Hepatocyte (in vitro differentiated cells): ENCODE measurements at regions not wholly inside any gene's neighbourhood (a gene's known extent, or its start where the extent isn't known, plus 50 kb on each side); places are given as distances from the start of the nearest gene placed in this dataset.

ENCODE experiments used
- CTCF ChIP-seq: fragments of 200-600 bp; sonication (generic); IDR thresholded peaks from 2 replicates; pipeline ENCODE4 v1.5.1; 2016; ENCODE audit warnings: antibody characterized with exemption, mild to moderate bottlenecking; ENCODE audit not compliant: poor library complexity
- EZH2phosphoT487 ChIP-seq: fragments of 200-600 bp; sonication (generic); IDR thresholded peaks from one replicate; pipeline ENCODE4 v1.6.1; 2018; ENCODE audit warnings: antibody characterized with exemption, mild to moderate bottlenecking, low read depth, moderate library complexity; ENCODE audit not compliant: unreplicated experiment, severe bottlenecking

DNA sequence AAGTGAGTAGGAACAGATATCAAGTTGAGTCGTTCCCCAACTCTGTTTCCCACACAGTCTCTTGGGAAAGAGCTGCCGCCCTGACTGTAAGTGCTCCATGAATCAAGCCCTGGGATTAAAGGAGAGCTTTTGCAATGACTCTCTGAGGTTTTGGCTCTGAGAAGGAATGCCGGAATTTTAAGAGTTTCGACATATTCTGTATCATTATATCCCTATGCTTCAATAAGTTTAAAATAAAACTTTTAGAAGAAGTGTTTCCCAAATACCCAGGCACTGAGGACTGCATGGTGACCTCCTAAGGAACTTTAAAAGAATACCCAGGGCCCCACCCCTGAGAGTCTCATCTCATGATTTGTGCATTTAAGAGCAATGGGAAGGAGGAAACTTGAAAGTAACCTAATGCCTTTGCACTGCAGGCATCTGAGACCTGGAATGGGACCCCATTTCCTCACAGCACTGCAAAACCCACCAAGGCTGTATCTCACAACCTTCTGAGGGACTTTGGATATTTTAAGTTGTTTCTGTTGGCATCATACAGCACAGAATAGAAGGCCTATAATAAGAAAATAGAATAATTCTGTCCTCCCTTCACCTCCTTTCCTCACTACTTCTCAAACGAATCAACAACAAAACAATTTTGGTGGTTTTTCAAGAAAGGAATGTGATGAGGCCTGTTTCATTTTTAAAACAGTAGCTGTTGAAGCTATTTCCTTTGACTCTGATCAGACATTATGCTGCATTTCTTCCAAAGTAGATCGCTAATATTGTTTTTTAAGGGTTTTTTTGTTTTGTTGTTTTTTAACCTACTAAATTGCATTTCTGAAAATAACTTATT is 121.2 kb downstream of the GASK1B start:
- no peak for TF ChIP-seq CTCF
- no peak for TF ChIP-seq EZH2phosphoT487
